ENCODE measurements at regions not wholly inside any gene's neighbourhood (a gene's known extent, or its start where the extent isn't known, plus 50 kb on each side); places are given as distances from the start of the nearest gene placed in this dataset.

GRCh38 chr6:82766476-82766875, 299.2 kb downstream of the UBE3D start:
- TF ChIP-seq, protein P1, sequence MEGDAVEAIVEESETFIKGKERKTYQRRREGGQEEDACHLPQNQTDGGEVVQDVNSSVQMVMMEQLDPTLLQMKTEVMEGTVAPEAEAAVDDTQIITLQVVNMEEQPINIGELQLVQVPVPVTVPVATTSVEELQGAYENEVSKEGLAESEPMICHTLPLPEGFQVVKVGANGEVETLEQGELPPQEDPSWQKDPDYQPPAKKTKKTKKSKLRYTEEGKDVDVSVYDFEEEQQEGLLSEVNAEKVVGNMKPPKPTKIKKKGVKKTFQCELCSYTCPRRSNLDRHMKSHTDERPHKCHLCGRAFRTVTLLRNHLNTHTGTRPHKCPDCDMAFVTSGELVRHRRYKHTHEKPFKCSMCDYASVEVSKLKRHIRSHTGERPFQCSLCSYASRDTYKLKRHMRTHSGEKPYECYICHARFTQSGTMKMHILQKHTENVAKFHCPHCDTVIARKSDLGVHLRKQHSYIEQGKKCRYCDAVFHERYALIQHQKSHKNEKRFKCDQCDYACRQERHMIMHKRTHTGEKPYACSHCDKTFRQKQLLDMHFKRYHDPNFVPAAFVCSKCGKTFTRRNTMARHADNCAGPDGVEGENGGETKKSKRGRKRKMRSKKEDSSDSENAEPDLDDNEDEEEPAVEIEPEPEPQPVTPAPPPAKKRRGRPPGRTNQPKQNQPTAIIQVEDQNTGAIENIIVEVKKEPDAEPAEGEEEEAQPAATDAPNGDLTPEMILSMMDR (conservative IDR thresholded peaks at IDR 0.05 in 1 of 2, IDR thresholded peaks at IDR 0.05 in 1 of 2; ENCODE audit: extremely low read depth in 1 of 2, insufficient read depth in 1 of 2, low read depth in 1 of 2, low read length in 2 of 2): no peak
- no peak for TF ChIP-seq EZH2 (IDR thresholded peaks at IDR 0.05; ENCODE audit: borderline replicate concordance, low read length)
